Astrocyte (in vitro differentiated cells and primary cell): ENCODE measurements at regions not wholly inside any gene's neighbourhood (a gene's known extent, or its start where the extent isn't known, plus 50 kb on each side); places are given as distances from the start of the nearest gene placed in this dataset.
"Not testable (repeated sequence)": the region's sequence is repeated elsewhere in the genome, so short reads cannot be mapped to it uniquely, and the experiment has no call there.

Source experiments
- DNase-seq: peaks from one replicate; pipeline ENCODE4 v3.0.0-alpha.2; 2010; ENCODE audit warnings: low read depth
- FAIRE-seq: peaks from 2 replicates; lab custom pipeline; 2011; peaks lifted over from hg19 to GRCh38; lab: Jason Lieb, UNC
- H2AFZ ChIP-seq: 2 replicates; pipeline ENCODE4 v1.6.0; 2012; ENCODE audit warnings: low read depth, low read length, inconsistent platforms
- H3K27ac ChIP-seq: 2 replicates; pipeline ENCODE4 v1.5.1; 2011; ENCODE audit warnings: low read depth, low read length, inconsistent platforms
- H3K27me3 ChIP-seq: 2 replicates; pipeline ENCODE4 v1.6.0; 2011; ENCODE audit warnings: low read length, inconsistent platforms; ENCODE audit not compliant: insufficient read depth
- H3K36me3 ChIP-seq: 2 replicates; pipeline ENCODE4 v1.5.1; 2011; ENCODE audit warnings: low read length, inconsistent platforms; ENCODE audit not compliant: insufficient read depth
- H3K4me1 ChIP-seq: 2 replicates; pipeline ENCODE4 v1.5.1; 2011; ENCODE audit warnings: low read length, inconsistent platforms; ENCODE audit not compliant: insufficient read depth
- H3K4me2 ChIP-seq: 2 replicates; pipeline ENCODE4 v1.6.0; 2012; ENCODE audit warnings: low read length, inconsistent platforms
- H3K4me3 ChIP-seq: 2 replicates; pipeline ENCODE4 v1.5.1; 2011; ENCODE audit warnings: low read depth, mild to moderate bottlenecking, low read length, inconsistent platforms; ENCODE audit not compliant: insufficient read depth
- H3K79me2 ChIP-seq: 2 replicates; pipeline ENCODE4 v1.6.0; 2012; ENCODE audit warnings: mild to moderate bottlenecking, low read length, inconsistent platforms; ENCODE audit not compliant: insufficient read depth
- H3K9ac ChIP-seq: 2 replicates; pipeline ENCODE4 v1.6.0; 2012; ENCODE audit warnings: mild to moderate bottlenecking, low read length, inconsistent platforms
- H3K9me3 ChIP-seq: 2 replicates; pipeline ENCODE4 v1.5.1; 2012; ENCODE audit warnings: low read depth, mild to moderate bottlenecking, low read length, inconsistent platforms; ENCODE audit not compliant: insufficient read depth
- H4K20me1 ChIP-seq: 2 replicates; pipeline ENCODE4 v1.6.0; 2012; ENCODE audit warnings: low read length, inconsistent platforms; ENCODE audit not compliant: insufficient read depth
- H3K27ac Mint-ChIP-seq: one replicate; pipeline ENCODE4 v1.8.0; 2021; ENCODE audit warnings: mild to moderate bottlenecking, mixed read lengths; ENCODE audit not compliant: unreplicated experiment
- H3K27me3 Mint-ChIP-seq: one replicate; pipeline ENCODE4 v1.8.0; 2021; ENCODE audit warnings: low read depth, mixed read lengths; ENCODE audit not compliant: unreplicated experiment
- H3K36me3 Mint-ChIP-seq: one replicate; pipeline ENCODE4 v1.8.0; 2021; ENCODE audit warnings: low read depth, mixed read lengths; ENCODE audit not compliant: unreplicated experiment
- H3K4me1 Mint-ChIP-seq: one replicate; pipeline ENCODE4 v1.8.0; 2021; ENCODE audit warnings: low read depth, mixed read lengths; ENCODE audit not compliant: unreplicated experiment
- H3K4me3 Mint-ChIP-seq: one replicate; pipeline ENCODE4 v1.8.0; 2021; ENCODE audit warnings: mild to moderate bottlenecking, moderate library complexity, mixed read lengths; ENCODE audit not compliant: unreplicated experiment
- H3K9me3 Mint-ChIP-seq: one replicate; pipeline ENCODE4 v1.8.0; 2021; ENCODE audit warnings: mild to moderate bottlenecking, mixed read lengths; ENCODE audit not compliant: unreplicated experiment
- EZH2 ChIP-seq: IDR thresholded peaks from 2 replicates; pipeline ENCODE4 v1.6.1; 2012; ENCODE audit warnings: mild to moderate bottlenecking, low read length, inconsistent platforms; ENCODE audit not compliant: insufficient read depth
- TF ChIP-seq, protein P1 (sequence below): IDR thresholded peaks from 2 replicates; pipeline ENCODE4 v1.5.1; 2011; ENCODE audit warnings: low read depth, mild to moderate bottlenecking, inconsistent platforms, low read length, moderate library complexity; ENCODE audit not compliant: insufficient read depth

DNA sequence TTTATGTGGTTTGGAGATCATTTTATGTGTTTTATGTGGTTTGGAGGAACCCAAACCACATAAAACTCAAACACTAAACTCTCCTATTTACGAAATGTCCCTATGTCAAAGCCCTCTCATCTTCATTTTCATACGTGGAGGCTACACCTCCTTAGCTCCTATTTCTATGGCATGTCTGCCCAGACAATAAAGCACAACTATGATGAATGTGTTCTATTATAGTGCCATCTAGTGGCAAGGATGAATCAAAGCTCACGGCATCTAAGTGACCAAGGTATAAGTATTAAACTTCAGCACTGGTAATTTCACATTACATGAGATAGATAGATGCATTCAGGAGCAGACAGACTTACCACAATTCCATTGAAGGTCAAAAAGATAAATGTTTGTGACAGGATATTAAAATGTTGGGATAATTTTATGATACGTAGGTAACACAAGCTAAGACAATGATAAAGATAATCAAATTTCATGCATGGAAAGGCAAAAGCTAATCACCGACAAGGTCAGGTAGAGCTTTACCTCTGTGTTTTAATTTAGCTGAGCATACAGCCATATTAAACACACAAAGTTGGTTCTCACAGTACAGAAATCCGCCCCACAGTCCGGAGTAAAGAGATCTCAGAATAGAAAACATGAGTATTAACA lies 130.6 kb upstream of the FHIT start:
- no peak overlapping the region for H3K27ac ChIP-seq
- H3K27me3 Mint-ChIP-seq, result no peaks in the 10 kb centered on the region
- H2AFZ ChIP-seq, result no peak overlapping the region
- H3K79me2 ChIP-seq, result no peaks in the 10 kb centered on the region
- H3K4me2 ChIP-seq, result no peak overlapping the region
- no peak for TF ChIP-seq EZH2
- TF ChIP-seq, protein P1, sequence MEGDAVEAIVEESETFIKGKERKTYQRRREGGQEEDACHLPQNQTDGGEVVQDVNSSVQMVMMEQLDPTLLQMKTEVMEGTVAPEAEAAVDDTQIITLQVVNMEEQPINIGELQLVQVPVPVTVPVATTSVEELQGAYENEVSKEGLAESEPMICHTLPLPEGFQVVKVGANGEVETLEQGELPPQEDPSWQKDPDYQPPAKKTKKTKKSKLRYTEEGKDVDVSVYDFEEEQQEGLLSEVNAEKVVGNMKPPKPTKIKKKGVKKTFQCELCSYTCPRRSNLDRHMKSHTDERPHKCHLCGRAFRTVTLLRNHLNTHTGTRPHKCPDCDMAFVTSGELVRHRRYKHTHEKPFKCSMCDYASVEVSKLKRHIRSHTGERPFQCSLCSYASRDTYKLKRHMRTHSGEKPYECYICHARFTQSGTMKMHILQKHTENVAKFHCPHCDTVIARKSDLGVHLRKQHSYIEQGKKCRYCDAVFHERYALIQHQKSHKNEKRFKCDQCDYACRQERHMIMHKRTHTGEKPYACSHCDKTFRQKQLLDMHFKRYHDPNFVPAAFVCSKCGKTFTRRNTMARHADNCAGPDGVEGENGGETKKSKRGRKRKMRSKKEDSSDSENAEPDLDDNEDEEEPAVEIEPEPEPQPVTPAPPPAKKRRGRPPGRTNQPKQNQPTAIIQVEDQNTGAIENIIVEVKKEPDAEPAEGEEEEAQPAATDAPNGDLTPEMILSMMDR, result peak; percentile 54
- DNase-seq, result peak; percentile 1
- peaks cover 3% of the 10 kb centered on the region for H3K9me3 Mint-ChIP-seq
- no peak overlapping the region for H3K9ac ChIP-seq
- H3K9me3 ChIP-seq, result no peaks in the 10 kb centered on the region
- H4K20me1 ChIP-seq, result no peaks in the 10 kb centered on the region
- H3K4me1 ChIP-seq, result no peaks in the 10 kb centered on the region
- no peak overlapping the region for H3K4me3 ChIP-seq
- no peaks in the 10 kb centered on the region for H3K4me1 Mint-ChIP-seq
- no peaks in the 10 kb centered on the region for H3K36me3 Mint-ChIP-seq
- no peaks in the 10 kb centered on the region for H3K36me3 ChIP-seq
- no peak overlapping the region for H3K27ac Mint-ChIP-seq
- FAIRE-seq, result peak; percentile 47
- H3K4me3 Mint-ChIP-seq, result no peak overlapping the region
- H3K27me3 ChIP-seq, result peaks cover 3% of the 10 kb centered on the region

DNA sequence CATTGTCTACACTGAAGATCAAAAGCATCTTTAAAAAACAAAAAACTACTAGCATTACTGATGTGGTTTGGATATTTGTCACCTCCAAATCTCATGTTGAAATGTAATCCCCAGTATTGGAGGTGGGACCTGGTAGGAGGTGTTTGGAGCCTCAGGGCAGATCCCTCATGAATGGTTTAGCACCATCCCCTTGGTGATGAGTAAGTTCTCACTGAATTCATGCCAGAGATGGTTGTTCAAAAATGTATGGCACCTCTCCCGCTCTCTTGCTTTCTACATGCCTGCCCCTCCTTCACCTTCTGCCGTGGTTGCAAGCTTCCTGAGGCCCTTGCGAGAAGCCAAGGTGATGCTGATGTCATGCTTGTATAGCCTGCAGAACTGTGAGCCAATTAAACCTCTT lies 136.6 kb upstream of the FHIT start:
- Histone ChIP-seq H2AFZ (no peak overlapping the region), H3K27ac (no peak overlapping the region), H3K4me3 (no peak overlapping the region), H3K36me3 (no peaks in the 10 kb centered on the region), H3K9me3 (peaks cover 2% of the 10 kb centered on the region), H3K4me1 (no peaks in the 10 kb centered on the region), H4K20me1 (no peaks in the 10 kb centered on the region), H3K9ac (no peak overlapping the region), H3K79me2 (no peaks in the 10 kb centered on the region), H3K4me2 (no peak overlapping the region), H3K27me3 (no peaks in the 10 kb centered on the region)
- Mint-ChIP-seq H3K27ac (no peak overlapping the region), H3K4me3 (no peak overlapping the region), H3K9me3 (peaks cover 13% of the 10 kb centered on the region), H3K36me3 (peaks cover 1% of the 10 kb centered on the region), H3K27me3 (no peaks in the 10 kb centered on the region), H3K4me1 (no peaks in the 10 kb centered on the region)
- FAIRE-seq, result no peak
- TF ChIP-seq, protein P1, result no peak
- TF ChIP-seq EZH2, result no peak
- DNase-seq, result no peak

DNA sequence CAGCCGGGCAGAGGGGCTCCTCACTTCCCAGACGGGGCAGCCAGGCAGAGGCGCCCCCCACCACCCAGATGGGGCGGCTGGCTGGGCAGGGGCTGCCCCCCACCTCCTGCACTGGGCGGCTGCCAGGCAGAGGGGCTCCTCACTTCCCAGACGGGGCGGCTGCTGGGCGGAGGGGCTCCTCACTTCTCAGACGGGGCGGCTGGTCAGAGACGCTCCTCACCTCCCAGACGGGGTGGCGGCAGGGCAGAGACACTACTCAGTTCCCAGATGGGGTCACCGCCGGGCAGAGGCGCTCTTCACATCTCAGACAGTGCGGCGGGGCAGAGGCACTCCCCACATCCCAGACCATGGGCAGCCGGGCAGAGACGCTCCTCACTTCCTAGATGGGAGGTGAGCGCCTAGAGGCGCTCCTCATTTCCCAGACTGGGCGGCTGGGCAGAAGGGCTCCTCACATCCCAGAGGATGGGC lies 142.3 kb upstream of the FHIT start:
- not testable (repeated sequence) for H3K27me3 ChIP-seq, H2AFZ ChIP-seq, H3K9ac ChIP-seq, H3K27ac Mint-ChIP-seq, H3K27ac ChIP-seq, H3K27me3 Mint-ChIP-seq, H3K9me3 ChIP-seq, DNase-seq, H4K20me1 ChIP-seq, H3K36me3 Mint-ChIP-seq, H3K79me2 ChIP-seq, H3K4me1 Mint-ChIP-seq, H3K4me2 ChIP-seq, H3K4me3 Mint-ChIP-seq, H3K4me1 ChIP-seq, FAIRE-seq, H3K4me3 ChIP-seq, H3K36me3 ChIP-seq
- peaks cover 24% of the 10 kb centered on the region for H3K9me3 Mint-ChIP-seq
